Adipocyte (in vitro differentiated cells): ENCODE measurements at regions not wholly inside any gene's neighbourhood (a gene's known extent, or its start where the extent isn't known, plus 50 kb on each side); places are given as distances from the start of the nearest gene placed in this dataset.
"Not testable (repeated sequence)": the region's sequence is repeated elsewhere in the genome, so short reads cannot be mapped to it uniquely, and the experiment has no call there.

Experiments used
- DNase-seq: peaks from one replicate; pipeline ENCODE4 v3.0.0-alpha.2; 2015; ENCODE audit warnings: low read depth
- H3K27me3 ChIP-seq: replicated peaks from 2 replicates; pipeline ENCODE4 v1.7.0; 2013; ENCODE audit warnings: mild to moderate bottlenecking, low read length, moderate library complexity; ENCODE audit not compliant: control insufficient read depth, insufficient read depth
- H3K36me3 ChIP-seq: 2 replicates; pipeline ENCODE4 v1.7.0; 2013; ENCODE audit warnings: low read length, mild to moderate bottlenecking, moderate library complexity; ENCODE audit not compliant: control insufficient read depth, insufficient read depth, severe bottlenecking
- H3K4me1 ChIP-seq: 2 replicates; pipeline ENCODE4 v1.7.0; 2013; ENCODE audit warnings: mild to moderate bottlenecking, low read length, moderate library complexity; ENCODE audit not compliant: control insufficient read depth, insufficient read depth
- H3K4me3 ChIP-seq: 2 replicates; pipeline ENCODE4 v1.7.0; 2013; ENCODE audit warnings: mild to moderate bottlenecking, low read length, moderate library complexity
- H3K9ac ChIP-seq: 2 replicates; pipeline ENCODE4 v1.7.0; 2013; ENCODE audit warnings: mild to moderate bottlenecking, low read length, moderate library complexity
- H3K9me3 ChIP-seq: 2 replicates; pipeline ENCODE4 v1.7.0; 2013; ENCODE audit warnings: mild to moderate bottlenecking, low read length, moderate library complexity; ENCODE audit not compliant: control insufficient read depth

DNA sequence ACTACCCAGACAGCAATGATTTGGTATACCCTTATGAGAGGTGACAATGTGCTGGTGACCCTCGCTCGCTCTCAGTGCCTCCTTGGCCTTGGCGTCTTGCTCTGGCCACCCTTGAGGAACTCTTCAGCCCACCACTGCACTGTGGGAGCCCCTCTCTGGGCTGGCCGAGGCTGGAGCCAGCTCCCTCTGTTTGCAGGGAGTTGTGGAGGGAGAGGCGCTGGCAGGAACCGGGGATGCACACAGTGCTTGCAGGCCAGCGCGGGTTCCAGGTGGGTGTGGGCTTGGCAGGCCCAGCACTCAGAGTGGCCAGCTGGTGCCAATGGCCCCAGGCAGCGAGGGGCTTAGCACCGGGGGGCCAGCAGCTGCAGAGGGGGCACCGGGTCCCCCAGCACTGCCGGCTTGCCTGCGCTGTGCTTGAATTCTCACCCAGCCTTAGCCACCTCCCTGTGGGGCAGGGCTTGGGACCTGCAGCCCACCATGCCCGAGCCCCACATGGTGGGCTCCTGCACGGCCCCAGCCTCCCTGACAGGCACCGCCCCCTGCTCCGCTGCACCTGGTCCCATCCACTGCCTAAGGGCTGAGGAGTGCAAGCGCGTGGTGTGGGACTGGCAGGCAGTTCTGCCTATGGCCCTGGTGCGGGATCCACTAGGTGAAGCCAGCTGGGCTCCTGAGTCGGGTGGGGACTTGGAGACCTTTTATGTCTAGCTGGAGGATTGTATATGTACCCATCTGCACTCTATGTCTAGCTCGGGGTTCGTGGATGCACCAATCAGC lies 857.0 kb upstream of the IGFBP7 start:
- no peak overlapping the region for H3K4me3 ChIP-seq

DNA sequence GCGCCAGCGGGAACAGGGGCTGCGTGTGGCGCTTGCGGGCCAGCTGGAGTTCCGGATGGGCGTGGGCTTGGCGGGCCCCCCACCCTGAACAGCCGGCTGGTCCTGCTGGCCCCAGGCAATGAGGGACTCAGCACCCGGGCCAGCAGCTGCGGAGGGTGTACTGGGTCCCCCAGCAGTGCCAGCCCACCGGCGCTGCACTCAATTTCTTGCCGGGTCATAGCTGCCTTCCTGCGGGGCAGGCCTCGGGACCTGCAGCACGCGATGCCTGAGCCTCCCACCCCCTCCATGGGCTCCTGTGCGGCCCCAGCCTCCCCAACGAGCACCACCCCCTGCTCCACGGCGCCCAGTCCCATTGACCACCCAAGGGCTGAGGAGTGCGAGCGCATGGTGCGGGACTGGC lies 855.2 kb upstream of the IGFBP7 start:
- not testable (repeated sequence) for H3K4me1 ChIP-seq, H3K9me3 ChIP-seq, H3K36me3 ChIP-seq, DNase-seq, H3K4me3 ChIP-seq, H3K27me3 ChIP-seq, H3K9ac ChIP-seq

More for the DNA sequence above, 857.0 kb upstream of the IGFBP7 start:
- no peaks in the 10 kb centered on the region for H3K4me1 ChIP-seq
- no peaks in the 10 kb centered on the region for H3K36me3 ChIP-seq
- no peaks in the 10 kb centered on the region for H3K9me3 ChIP-seq
- H3K27me3 ChIP-seq: no peaks in the 10 kb centered on the region
- DNase-seq: no peak
- no peak overlapping the region for H3K9ac ChIP-seq

DNA sequence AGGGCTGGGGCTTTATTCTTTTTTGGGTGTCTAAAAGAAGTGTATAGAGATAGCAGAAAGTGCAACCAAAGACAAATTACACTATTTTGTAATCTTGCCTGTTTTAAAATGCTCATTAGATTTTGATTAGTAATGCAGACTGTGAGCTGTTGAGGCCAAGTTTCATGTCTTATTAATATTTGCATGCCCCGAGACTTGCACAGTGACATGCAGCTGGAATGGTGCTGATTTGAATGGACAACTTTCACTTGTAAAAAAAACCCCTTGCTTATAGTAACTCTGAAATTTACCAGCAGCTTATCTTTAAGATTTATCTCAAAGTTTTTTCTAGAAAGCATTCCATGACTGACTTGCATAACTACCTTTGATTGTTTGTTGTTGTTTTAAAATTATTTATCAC lies 835.1 kb upstream of the IGFBP7 start:
- no peak for DNase-seq
- no peak overlapping the region for H3K9ac ChIP-seq
- H3K27me3 ChIP-seq: no peaks in the 10 kb centered on the region
- H3K36me3 ChIP-seq: no peaks in the 10 kb centered on the region
- no peaks in the 10 kb centered on the region for H3K4me1 ChIP-seq
- no peaks in the 10 kb centered on the region for H3K9me3 ChIP-seq
- H3K4me3 ChIP-seq: no peak overlapping the region

DNA sequence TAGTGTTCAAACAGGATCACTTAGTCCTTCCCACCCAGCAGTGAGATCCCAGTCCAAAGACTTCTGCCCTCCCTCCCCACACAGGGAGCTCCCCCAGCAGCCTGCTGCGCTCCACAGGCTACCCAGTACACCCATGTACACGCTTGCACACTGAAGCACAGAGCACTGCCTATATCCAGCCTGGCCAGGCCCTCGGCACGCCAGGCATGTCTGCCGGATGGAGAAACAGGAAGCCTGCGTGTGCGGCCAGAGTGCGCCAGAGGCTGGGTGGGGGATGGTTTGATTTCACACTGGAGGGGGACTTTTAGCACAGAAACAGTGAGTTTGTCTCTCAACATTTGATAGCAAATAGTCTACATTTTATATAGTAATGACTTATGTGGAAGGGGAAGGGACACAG lies 833.5 kb upstream of the IGFBP7 start:
- H3K4me3 ChIP-seq: no peak overlapping the region

DNA sequence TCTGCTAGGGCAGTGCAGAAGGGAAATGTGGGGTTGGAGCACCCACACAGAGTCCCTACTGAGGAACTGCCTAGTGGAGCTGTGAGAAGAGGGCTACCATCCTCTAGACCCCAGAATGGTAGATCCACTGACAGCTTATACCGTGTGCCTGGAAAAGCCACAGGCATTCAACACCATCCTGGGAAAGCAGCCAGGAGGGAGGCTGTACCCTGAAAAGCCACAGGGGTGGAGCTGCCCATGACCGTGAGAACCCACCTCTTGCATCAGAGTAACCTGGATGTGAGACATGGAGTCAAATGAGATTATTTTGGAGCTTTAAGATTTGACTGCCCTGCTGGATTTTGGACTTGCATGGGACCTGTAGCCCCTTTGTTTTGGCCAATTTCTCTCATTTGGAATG lies 827.1 kb upstream of the IGFBP7 start:
- DNase-seq, H3K4me1 ChIP-seq, H3K27me3 ChIP-seq, H3K36me3 ChIP-seq, H3K9ac ChIP-seq, H3K4me3 ChIP-seq, H3K9me3 ChIP-seq: not testable (repeated sequence)

More for the DNA sequence above, 833.5 kb upstream of the IGFBP7 start:
- no peak for DNase-seq
- Histone ChIP-seq H3K4me1 (no peaks in the 10 kb centered on the region), H3K36me3 (no peaks in the 10 kb centered on the region), H3K9me3 (no peaks in the 10 kb centered on the region), H3K27me3 (no peaks in the 10 kb centered on the region), H3K9ac (no peak overlapping the region)

DNA sequence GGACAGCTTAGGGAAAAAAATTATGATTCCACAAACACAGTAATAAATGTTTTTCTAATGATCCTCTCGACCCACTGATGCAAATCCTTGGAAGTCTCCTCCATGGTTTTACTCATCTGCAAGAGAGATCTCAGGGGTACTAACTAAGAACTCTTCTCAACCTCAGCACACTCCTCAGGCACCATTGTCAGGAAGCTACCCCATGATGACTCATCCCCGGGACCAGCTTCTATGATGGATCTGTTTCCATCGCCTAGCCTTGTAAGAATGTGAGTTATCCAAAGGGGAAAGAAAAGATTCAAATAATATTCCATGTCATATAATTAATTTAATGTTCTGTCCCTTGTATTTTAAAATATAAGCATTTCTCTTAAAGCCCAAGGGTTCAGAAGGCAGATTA lies 816.1 kb upstream of the IGFBP7 start:
- DNase-seq: no peak
- H3K36me3 ChIP-seq: no peaks in the 10 kb centered on the region
- H3K4me3 ChIP-seq: no peak overlapping the region
- no peaks in the 10 kb centered on the region for H3K9me3 ChIP-seq
- H3K9ac ChIP-seq: no peak overlapping the region
- H3K27me3 ChIP-seq: no peaks in the 10 kb centered on the region
- no peaks in the 10 kb centered on the region for H3K4me1 ChIP-seq

DNA sequence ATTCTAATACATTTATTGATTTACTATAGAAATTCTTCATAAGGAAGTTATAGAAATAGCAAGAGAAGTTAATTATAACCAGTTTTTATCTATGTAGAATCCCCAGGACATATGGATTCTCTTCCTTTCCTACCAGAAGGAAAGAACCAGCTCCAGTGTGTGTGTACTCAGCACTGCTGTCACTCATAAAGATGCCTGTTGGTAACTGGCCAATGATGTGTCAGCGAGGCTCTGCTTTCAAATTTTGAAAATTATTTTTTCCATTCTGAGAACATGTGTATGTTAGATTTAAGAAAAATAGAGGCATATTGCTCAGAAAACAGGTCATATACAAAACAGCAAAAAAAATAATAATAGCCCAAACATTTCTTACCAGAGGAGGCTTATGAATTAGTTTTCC lies 814.8 kb upstream of the IGFBP7 start:
- no peak for DNase-seq
- no peaks in the 10 kb centered on the region for H3K4me1 ChIP-seq
- no peaks in the 10 kb centered on the region for H3K36me3 ChIP-seq
- no peaks in the 10 kb centered on the region for H3K9me3 ChIP-seq
- H3K4me3 ChIP-seq: no peak overlapping the region
- no peak overlapping the region for H3K9ac ChIP-seq
- H3K27me3 ChIP-seq: no peaks in the 10 kb centered on the region

DNA sequence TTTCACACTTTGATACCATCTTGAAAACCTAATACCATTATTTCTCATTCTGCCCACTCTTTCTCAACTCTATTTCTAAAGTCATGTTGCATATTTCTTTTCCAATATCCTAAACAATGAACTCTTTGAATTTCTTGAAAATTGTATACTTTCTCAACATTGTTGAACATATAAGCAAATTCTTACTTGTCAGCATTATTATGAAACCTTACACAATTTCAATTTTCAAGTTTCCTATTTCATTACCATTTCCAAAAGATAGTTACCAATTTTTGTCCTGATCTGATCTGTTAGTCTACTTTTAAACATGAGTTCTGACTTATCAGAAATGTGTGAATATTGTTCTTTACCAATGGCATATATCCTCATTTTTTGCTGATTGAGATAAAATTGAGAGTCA lies 806.3 kb upstream of the IGFBP7 start:
- H3K4me3 ChIP-seq: no peak overlapping the region
- H3K27me3 ChIP-seq: no peaks in the 10 kb centered on the region
- H3K9me3 ChIP-seq: no peaks in the 10 kb centered on the region
- no peaks in the 10 kb centered on the region for H3K4me1 ChIP-seq
- H3K9ac ChIP-seq: no peak overlapping the region
- no peak for DNase-seq
- H3K36me3 ChIP-seq: no peaks in the 10 kb centered on the region

DNA sequence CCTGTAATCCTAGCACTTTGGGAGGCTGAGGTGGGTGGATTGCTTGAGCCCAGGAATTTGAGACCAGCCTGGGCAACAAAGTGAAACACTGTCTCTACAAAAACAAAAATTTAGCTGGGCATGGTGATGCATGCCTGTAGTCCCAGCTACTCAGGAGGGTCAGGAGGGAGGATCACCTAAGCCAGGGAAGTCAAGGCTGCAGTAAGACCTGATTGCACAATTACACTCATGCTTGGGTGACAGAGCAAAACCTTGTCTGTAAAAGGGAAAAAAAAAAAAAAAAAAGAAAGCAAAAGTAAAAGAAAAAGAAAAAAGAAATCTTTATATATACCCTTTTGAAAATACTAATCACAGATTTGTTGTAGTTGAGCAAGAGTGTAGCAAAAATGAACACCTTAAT lies 801.0 kb upstream of the IGFBP7 start:
- no peak overlapping the region for H3K4me3 ChIP-seq
- no peak for DNase-seq
- no peaks in the 10 kb centered on the region for H3K9me3 ChIP-seq
- H3K4me1 ChIP-seq: no peaks in the 10 kb centered on the region
- no peaks in the 10 kb centered on the region for H3K27me3 ChIP-seq
- no peak overlapping the region for H3K9ac ChIP-seq
- no peaks in the 10 kb centered on the region for H3K36me3 ChIP-seq

DNA sequence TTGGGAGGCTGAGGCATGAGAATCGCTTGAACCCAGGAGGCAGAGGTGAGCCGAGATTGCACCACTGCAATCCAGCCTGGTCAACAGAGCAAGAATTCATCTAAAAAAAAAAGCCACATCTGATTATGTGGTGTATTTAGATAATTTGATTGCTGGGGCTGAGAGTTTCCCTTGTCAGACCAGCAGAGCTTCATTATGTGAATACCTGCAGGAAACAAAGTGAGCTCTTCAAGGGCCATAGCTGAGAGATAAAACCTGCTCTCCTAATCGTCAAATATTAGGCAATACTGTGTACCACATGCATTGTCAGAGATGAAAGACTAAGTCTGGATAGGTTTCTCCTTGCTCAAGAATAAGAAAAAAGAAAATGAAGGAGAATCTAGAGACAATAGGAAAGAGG lies 800.0 kb upstream of the IGFBP7 start:
- no peaks in the 10 kb centered on the region for H3K27me3 ChIP-seq
- H3K4me1 ChIP-seq: no peaks in the 10 kb centered on the region
- no peaks in the 10 kb centered on the region for H3K9me3 ChIP-seq
- no peak for DNase-seq
- H3K4me3 ChIP-seq: no peak overlapping the region
- no peak overlapping the region for H3K9ac ChIP-seq
- H3K36me3 ChIP-seq: no peaks in the 10 kb centered on the region

DNA sequence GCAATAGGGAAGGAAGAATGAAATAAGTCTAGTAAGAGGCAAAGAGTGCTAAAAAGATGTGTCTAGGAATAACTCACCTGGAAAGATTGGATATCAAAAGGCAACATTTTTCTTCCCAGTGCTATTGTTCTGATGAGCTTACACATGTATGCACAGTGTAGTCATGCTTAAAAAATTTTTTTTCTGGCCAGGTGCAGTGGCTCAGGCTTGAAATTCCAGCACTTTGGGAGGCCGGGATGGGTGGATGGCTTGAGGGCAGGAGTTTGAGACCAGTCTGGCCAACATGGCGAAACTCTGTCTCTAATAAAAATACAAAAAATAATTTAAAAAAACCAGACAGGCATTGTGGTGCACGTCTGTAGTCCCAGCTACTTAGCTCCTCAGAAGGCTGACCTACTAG lies 795.8 kb upstream of the IGFBP7 start:
- DNase-seq: no peak

DNA sequence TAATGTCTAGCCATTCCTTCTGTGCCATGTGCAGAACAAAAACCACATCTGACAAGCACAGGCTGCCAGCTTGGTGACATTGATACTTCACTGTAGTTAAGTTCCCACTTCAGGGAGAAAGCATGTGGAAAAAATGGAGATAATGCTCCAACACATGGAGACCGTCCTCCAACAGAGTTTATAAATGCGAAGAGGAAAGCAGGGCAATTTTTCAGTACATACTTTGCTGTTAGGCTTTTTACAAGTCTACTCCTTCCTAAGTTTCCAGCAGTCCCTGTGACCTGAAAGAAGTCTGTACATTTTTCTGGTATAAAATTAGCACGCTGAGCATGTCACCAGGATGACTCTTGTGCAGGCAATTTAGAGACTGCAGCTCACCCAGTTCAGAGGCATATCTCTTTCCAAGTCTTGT lies 766.9 kb upstream of the IGFBP7 start:
- H3K36me3 ChIP-seq: no peaks in the 10 kb centered on the region
- no peak overlapping the region for H3K4me3 ChIP-seq
- H3K4me1 ChIP-seq: no peaks in the 10 kb centered on the region
- H3K9me3 ChIP-seq: no peaks in the 10 kb centered on the region
- no peak for DNase-seq
- H3K9ac ChIP-seq: no peak overlapping the region
- no peaks in the 10 kb centered on the region for H3K27me3 ChIP-seq

More for the DNA sequence above, 795.8 kb upstream of the IGFBP7 start:
- no peaks in the 10 kb centered on the region for H3K4me1 ChIP-seq
- H3K4me3 ChIP-seq: no peak overlapping the region
- no peaks in the 10 kb centered on the region for H3K9me3 ChIP-seq
- H3K27me3 ChIP-seq: no peaks in the 10 kb centered on the region
- H3K36me3 ChIP-seq: no peaks in the 10 kb centered on the region
- H3K9ac ChIP-seq: no peak overlapping the region
